Caco-2 (cell line): ENCODE measurements at regions not wholly inside any gene's neighbourhood (a gene's known extent, or its start where the extent isn't known, plus 50 kb on each side); places are given as distances from the start of the nearest gene placed in this dataset.

Source experiments
- BruUV-seq: library from RNA; stranded (reverse); fragments of 400-500 nt; replicated peaks from 2 replicates; lab custom pipeline; 2021; lab: Mats Ljungman, UMichigan
- CTCF ChIA-PET: fragments of 300-600 bp; sonication (Branson Sonifier 250); formaldehyde crosslinking; loops from one replicate; lab custom pipeline; 2022; ENCODE audit warnings: antibody characterized with exemption; lab: Charles Lee
- POLR2A ChIA-PET: fragments of 300-600 bp; sonication (Branson Sonifier 250); formaldehyde crosslinking; loops from one replicate; lab custom pipeline; 2022; ENCODE audit warnings: antibody characterized with exemption; lab: Charles Lee
- DNase-seq, 2 experiments: peaks; one replicate each; pipeline versions ENCODE4 v3.0.0 to v3.0.0-alpha.2; 2020 to 2022
- H3K27me3 ChIP-seq: replicated peaks from 2 replicates; pipeline ENCODE4 v1.6.0; 2011; ENCODE audit warnings: low read length; ENCODE audit not compliant: control insufficient read depth, insufficient read depth
- H3K36me3 ChIP-seq: 2 replicates; pipeline ENCODE4 v1.5.1; 2011; ENCODE audit warnings: low read length; ENCODE audit not compliant: control insufficient read depth, insufficient read depth
- H3K4me1 ChIP-seq: fragments of 250-450 bp; sonication (Bioruptor Pico); 2 replicates; pipeline ENCODE4 v1.5.1; 2020; ENCODE audit warnings: mild to moderate bottlenecking
- H3K4me3 ChIP-seq: 2 replicates; pipeline ENCODE4 v1.5.1; 2011; ENCODE audit warnings: low read depth, mild to moderate bottlenecking, control low read depth, low read length
- H3K9me3 ChIP-seq: fragments of 250-450 bp; sonication (Bioruptor Pico); 2 replicates; pipeline ENCODE4 v1.5.1; 2020; ENCODE audit warnings: mild to moderate bottlenecking, moderate library complexity
- H3K27ac Mint-ChIP-seq: one replicate; pipeline ENCODE4 v1.8.0; 2022; ENCODE audit warnings: mixed read lengths; ENCODE audit not compliant: unreplicated experiment
- H3K27me3 Mint-ChIP-seq: one replicate; pipeline ENCODE4 v1.8.0; 2022; ENCODE audit warnings: mixed read lengths; ENCODE audit not compliant: insufficient read depth, unreplicated experiment
- H3K36me3 Mint-ChIP-seq: one replicate; pipeline ENCODE4 v1.8.0; 2022; ENCODE audit warnings: mild to moderate bottlenecking, mixed read lengths; ENCODE audit not compliant: insufficient read depth, unreplicated experiment
- H3K4me1 Mint-ChIP-seq: one replicate; pipeline ENCODE4 v1.8.0; 2022; ENCODE audit warnings: low read depth, mixed read lengths; ENCODE audit not compliant: unreplicated experiment
- H3K4me3 Mint-ChIP-seq: one replicate; pipeline ENCODE4 v1.8.0; 2022; ENCODE audit warnings: mild to moderate bottlenecking, moderate library complexity, mixed read lengths; ENCODE audit not compliant: unreplicated experiment
- H3K9me3 Mint-ChIP-seq: one replicate; pipeline ENCODE4 v1.8.0; 2022; ENCODE audit warnings: mixed read lengths; ENCODE audit not compliant: unreplicated experiment
- CTCF ChIP-seq, 2 experiments: fragments of 200-600 bp in 1 of 2; IDR thresholded peaks; 1 replicate in 1 of 2; 2 replicates in 1 of 2; pipeline versions ENCODE4 v1.5.1 to v1.8.0; 2011 to 2022; ENCODE audit warnings: antibody characterized with exemption in 1 of 2, control low read depth in 1 of 2, inconsistent platforms in 1 of 2, low read depth in 1 of 2, low read length in 1 of 2, mild to moderate bottlenecking in 1 of 2, moderate library complexity in 1 of 2; ENCODE audit not compliant: insufficient read depth in 1 of 2, severe bottlenecking in 1 of 2, unreplicated experiment in 1 of 2
- intact Hi-C: fragments of 100-400 bp; cut with micrococcal nuclease; formaldehyde crosslinking; loops from one replicate; pipeline ENCODE4 v1.10.0; 2022; ENCODE audit not compliant: unreplicated experiment

DNA sequence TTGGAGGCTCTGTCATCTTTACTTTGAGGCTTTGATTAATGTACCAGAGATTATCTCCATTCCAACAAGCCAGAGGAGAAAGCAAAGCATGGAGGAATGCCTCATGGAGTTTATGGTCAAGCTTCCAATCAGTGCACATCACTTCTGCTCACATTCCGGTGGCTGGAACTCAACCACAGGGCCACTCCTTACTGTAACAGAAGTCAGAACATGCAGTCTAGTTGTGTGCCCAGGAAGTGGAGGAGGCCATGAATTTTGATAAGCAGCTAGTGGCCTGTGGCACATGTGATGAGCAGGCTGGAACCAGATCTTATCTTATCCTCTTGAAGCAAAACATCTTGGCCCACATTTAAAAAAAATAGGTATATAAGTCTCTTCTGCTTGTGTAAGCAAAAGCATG lies 258.9 kb upstream of the ARHGAP20 start:
- Mint-ChIP-seq H3K9me3 (no peaks in the 10 kb centered on the region), H3K27me3 (peaks cover 29% of the 10 kb centered on the region), H3K4me1 (no peaks in the 10 kb centered on the region), H3K36me3 (no peaks in the 10 kb centered on the region), H3K4me3 (no peak overlapping the region), H3K27ac (no peak overlapping the region)
- TF ChIP-seq CTCF (IDR thresholded peaks at IDR 0.05; ENCODE audit: insufficient read depth in 1 of 2, low read depth in 1 of 2, low read length in 1 of 2, severe bottlenecking in 1 of 2, unreplicated experiment in 1 of 2), result no peak
- Histone ChIP-seq H3K36me3 (no peaks in the 10 kb centered on the region), H3K4me1 (no peaks in the 10 kb centered on the region), H3K9me3 (no peaks in the 10 kb centered on the region), H3K27me3 (0 out of 2 replicates have a peak, but pooled peaks cover 1% of the 10 kb centered on the region), H3K4me3 (no peak overlapping the region)
- POLR2A ChIA-PET, result no interaction called here
- intact Hi-C loops, result loop anchor here (10.0 kb wide), 1 partner anchor 1356 kb away; no protein-coding TSS in a partner anchor
- no TSS peak for BruUV-seq
- CTCF ChIA-PET, result no interaction called here
- DNase-seq, result no peak

- Histone ChIP-seq H3K36me3 (no peaks in the 10 kb centered on the region), H3K9me3 (no peaks in the 10 kb centered on the region), H3K4me1 (no peaks in the 10 kb centered on the region), H3K27me3 (no peaks in the 10 kb centered on the region), H3K4me3 (no peak overlapping the region)
- DNase-seq, result no peak
- CTCF ChIA-PET, result no interaction called here
- Mint-ChIP-seq H3K9me3 (no peaks in the 10 kb centered on the region), H3K27ac (no peak overlapping the region), H3K4me3 (no peak overlapping the region), H3K4me1 (no peaks in the 10 kb centered on the region), H3K36me3 (no peaks in the 10 kb centered on the region), H3K27me3 (peaks cover 24% of the 10 kb centered on the region)
- intact Hi-C loops, result no loop called here
- TF ChIP-seq CTCF (IDR thresholded peaks at IDR 0.05; ENCODE audit: insufficient read depth in 1 of 2, low read depth in 1 of 2, low read length in 1 of 2, severe bottlenecking in 1 of 2, unreplicated experiment in 1 of 2), result no peak
- BruUV-seq, result no TSS peak
- POLR2A ChIA-PET, result no interaction called here
Measured at GRCh38 chr11:110968348-110969062, 256.3 kb upstream of the ARHGAP20 start.

DNA sequence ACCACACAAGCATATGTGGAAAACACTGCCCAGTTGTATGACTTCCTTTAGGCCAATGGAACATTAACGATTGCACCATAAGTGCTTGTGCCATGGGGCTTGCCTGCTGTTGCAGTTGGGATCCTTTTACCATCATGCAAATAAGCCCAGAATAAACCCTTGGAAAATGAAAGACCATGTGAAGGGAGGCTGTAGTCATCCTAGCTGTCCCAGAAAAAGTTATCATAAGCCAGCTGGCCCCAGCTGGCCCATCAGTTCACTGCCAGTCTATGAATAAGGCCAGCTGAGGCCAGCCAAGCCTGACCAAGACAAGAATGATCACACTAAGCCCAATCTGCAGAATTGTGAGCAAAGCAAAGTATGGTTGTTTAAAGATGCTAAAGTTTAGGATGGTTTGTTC lies 253.9 kb upstream of the ARHGAP20 start:
- BruUV-seq, result no TSS peak
- no peak for TF ChIP-seq CTCF (IDR thresholded peaks at IDR 0.05; ENCODE audit: insufficient read depth in 1 of 2, low read depth in 1 of 2, low read length in 1 of 2, severe bottlenecking in 1 of 2, unreplicated experiment in 1 of 2)
- Mint-ChIP-seq H3K9me3 (no peaks in the 10 kb centered on the region), H3K27me3 (peaks cover 24% of the 10 kb centered on the region), H3K27ac (no peak overlapping the region), H3K4me3 (no peak overlapping the region), H3K4me1 (no peaks in the 10 kb centered on the region), H3K36me3 (no peaks in the 10 kb centered on the region)
- no peaks in the 10 kb centered on the region for H3K27me3 ChIP-seq
- no peak for DNase-seq
- H3K4me1 ChIP-seq, result no peaks in the 10 kb centered on the region
- intact Hi-C loops, result no loop called here
- H3K4me3 ChIP-seq, result no peak overlapping the region
- H3K36me3 ChIP-seq, result no peaks in the 10 kb centered on the region
- ChIA-PET POLR2A (no interaction called here), CTCF (no interaction called here)
- H3K9me3 ChIP-seq, result no peaks in the 10 kb centered on the region
